B cell (primary cell): ENCODE measurements at regions not wholly inside any gene's neighbourhood (a gene's known extent, or its start where the extent isn't known, plus 50 kb on each side); places are given as distances from the start of the nearest gene placed in this dataset.

ENCODE experiments used
- ATAC-seq: fragments of 200-7000 bp; cut with Tn5 transposase; one replicate; pipeline ENCODE4 v1.10.0; 2021; ENCODE audit warnings: low read depth, mild to moderate bottlenecking, moderate number of reproducible peaks, moderate library complexity
- CTCF ChIA-PET: fragments of 350-600 bp; sonication (Branson Sonifier 250); formaldehyde crosslinking; loops from one replicate; lab custom pipeline; 2021; ENCODE audit warnings: antibody characterized with exemption, inconsistent platforms; lab: Charles Lee
- POLR2A ChIA-PET: fragments of 350-600 bp; sonication (Branson Sonifier 250); formaldehyde crosslinking; loops from one replicate; lab custom pipeline; 2021; ENCODE audit warnings: antibody characterized with exemption; lab: Charles Lee
- DNase-seq: peaks from one replicate; pipeline ENCODE4 v3.0.0; 2013
- H2AFZ ChIP-seq: 2 replicates; pipeline ENCODE4 v1.6.1; 2012; ENCODE audit warnings: mild to moderate bottlenecking, low read depth, low read length; ENCODE audit not compliant: insufficient read depth, poor library complexity, severe bottlenecking
- H3K27ac ChIP-seq, 2 donors: 1 replicate in 1 of 2; 2 replicates in 1 of 2; pipeline ENCODE4 v1.5.1; 2012 to 2013; ENCODE audit warnings: low read length in 2 of 2, mild to moderate bottlenecking in 2 of 2, moderate library complexity in 1 of 2
- H3K27me3 ChIP-seq, 4 experiments: fragments of 200-600 bp in 1 of 4; sonication (generic) in 1 of 4; replicated peaks in 1 of 4; 1 replicate in 2 of 4; 2 replicates in 2 of 4; pipeline versions ENCODE4 v1.6.1 to v1.7.0; 2013 to 2016; ENCODE audit warnings: low read length in 3 of 4, mild to moderate bottlenecking in 2 of 4, mixed read lengths in 1 of 4, moderate library complexity in 1 of 4; ENCODE audit not compliant: insufficient read depth in 4 of 4, control insufficient read depth in 3 of 4; ENCODE audit errors: control extremely low read depth in 1 of 4
- H3K36me3 ChIP-seq, 2 experiments: replicated peaks in 1 of 2; 1 replicate in 1 of 2; 2 replicates in 1 of 2; pipeline versions ENCODE4 v1.6.1 to v1.7.1; 2013; ENCODE audit warnings: low read length in 1 of 2; ENCODE audit not compliant: insufficient read depth in 2 of 2, control insufficient read depth in 1 of 2; ENCODE audit errors: control extremely low read depth in 1 of 2, extremely low read depth in 1 of 2
- H3K4me1 ChIP-seq, 2 donors: fragments of 200-600 bp in 1 of 2; sonication (generic) in 1 of 2; 1 replicate in 1 of 2; 2 replicates in 1 of 2; pipeline versions ENCODE4 v1.5.1 to v1.6.1; 2013 to 2017; ENCODE audit warnings: low read length in 2 of 2; ENCODE audit not compliant: control insufficient read depth in 2 of 2, insufficient read depth in 2 of 2
- H3K4me2 ChIP-seq: replicated peaks from 2 replicates; pipeline ENCODE3; 2012; ENCODE audit warnings: mild to moderate bottlenecking, low read depth, low read length; ENCODE audit not compliant: poor library complexity, severe bottlenecking
- H3K4me3 ChIP-seq, 5 experiments: fragments of 200-600 bp in 1 of 5; sonication (generic) in 1 of 5; 1 replicate in 3 of 5; 2 replicates in 2 of 5; pipeline versions ENCODE4 v1.5.1 to v1.7.0; 2011 to 2016; ENCODE audit warnings: low read length in 4 of 5, mild to moderate bottlenecking in 4 of 5, low read depth in 2 of 5, control low read depth in 1 of 5, moderate library complexity in 1 of 5; ENCODE audit not compliant: insufficient read depth in 1 of 5; ENCODE audit errors: control extremely low read depth in 1 of 5, extremely low read depth in 1 of 5
- H3K79me2 ChIP-seq: fragments of 200-600 bp; sonication (generic); one replicate; pipeline ENCODE4 v1.6.0; 2016; ENCODE audit warnings: low read length; ENCODE audit not compliant: control insufficient read depth, insufficient read depth
- H3K9ac ChIP-seq: fragments of 200-600 bp; sonication (generic); 2 replicates; pipeline ENCODE4 v1.6.1; 2017; ENCODE audit warnings: mild to moderate bottlenecking, low read length, moderate library complexity
- H3K9me3 ChIP-seq, 3 donors: one replicate each; pipeline versions ENCODE4 v1.6.1 to v1.7.1; 2013; ENCODE audit warnings: low read length in 2 of 3; ENCODE audit not compliant: control insufficient read depth in 2 of 3, insufficient read depth in 1 of 3; ENCODE audit errors: control extremely low read depth in 1 of 3
- H4K20me1 ChIP-seq: 2 replicates; pipeline ENCODE4 v1.6.0; 2012; ENCODE audit warnings: mild to moderate bottlenecking, low read length; ENCODE audit not compliant: insufficient read depth, control insufficient read depth, poor library complexity, severe bottlenecking
- H3K27ac Mint-ChIP-seq: one replicate; pipeline ENCODE4 v1.8.0; 2021; ENCODE audit warnings: mixed read lengths
- H3K27me3 Mint-ChIP-seq: one replicate; pipeline ENCODE4 v1.8.0; 2021; ENCODE audit warnings: mixed read lengths
- H3K4me1 Mint-ChIP-seq: one replicate; pipeline ENCODE4 v1.8.0; 2021; ENCODE audit warnings: mixed read lengths
- H3K4me3 Mint-ChIP-seq: one replicate; pipeline ENCODE4 v1.8.0; 2021; ENCODE audit warnings: mixed read lengths
- H3K9me3 Mint-ChIP-seq: one replicate; pipeline ENCODE4 v1.8.0; 2022; ENCODE audit warnings: mixed read lengths; ENCODE audit not compliant: insufficient read depth
- CTCF ChIP-seq: fragments of 200-600 bp; IDR thresholded peaks from one replicate; pipeline ENCODE4 v1.8.0; 2022; ENCODE audit warnings: antibody characterized with exemption, mild to moderate bottlenecking
- EZH2 ChIP-seq: IDR thresholded peaks from 2 replicates; pipeline ENCODE4 v1.6.1; 2012; ENCODE audit warnings: borderline replicate concordance, low read depth, mild to moderate bottlenecking, moderate library complexity, low read length; ENCODE audit not compliant: insufficient read depth, poor library complexity, severe bottlenecking
- WGBS: methylation state at CpG from one replicate; pipeline ENCODE4 v1.1.5; 2013; ENCODE audit warnings: missing lambda C conversion rate; ENCODE audit not compliant: insufficient coverage; 5-methylcytosine and 5-hydroxymethylcytosine counted together
- intact Hi-C: fragments of 100-400 bp; cut with micrococcal nuclease; formaldehyde crosslinking; loops from one replicate; pipeline ENCODE4 v1.10.0; 2022

- ChIA-PET POLR2A (no interaction called here), CTCF (no interaction called here)
- Histone ChIP-seq H2AFZ (no peak overlapping the region), H3K36me3 (no peaks in the 10 kb centered on the region), H3K27ac (no peak overlapping the region), H3K4me3 (no peak overlapping the region), H4K20me1 (no peaks in the 10 kb centered on the region), H3K9me3 (peaks cover 0 to 30% (median 0%) of the 10 kb centered on the region in 3 donors), H3K79me2 (no peaks in the 10 kb centered on the region), H3K27me3 (no peaks in the 10 kb centered on the region), H3K9ac (no peak overlapping the region), H3K4me2 (no peak overlapping the region), H3K4me1 (no peaks in the 10 kb centered on the region)
- Mint-ChIP-seq H3K27ac (no peak overlapping the region), H3K9me3 (no peaks in the 10 kb centered on the region), H3K4me3 (no peak overlapping the region), H3K4me1 (no peaks in the 10 kb centered on the region), H3K27me3 (no peaks in the 10 kb centered on the region)
- intact Hi-C loops: no loop called here
- no peak for ATAC-seq
- DNase-seq: no peak
- no CpG with 5 or more reads among the region's 2 CpGs for WGBS
- TF ChIP-seq CTCF: no peak
- TF ChIP-seq EZH2: no peak
Measured at GRCh38 chr10:131573707-131574106, 262.2 kb upstream of the TCERG1L start.

GRCh38 chr10:131574363-131574706 lies 262.8 kb upstream of the TCERG1L start:
- intact Hi-C loops: no loop called here
- 77% methylated on average over 7 of the region's 7 CpGs for WGBS

More at GRCh38 chr10:131574363-131574706, 262.8 kb upstream of the TCERG1L start:
- Histone ChIP-seq H3K27me3 (no peaks in the 10 kb centered on the region), H3K27ac (no peak overlapping the region), H3K4me1 (no peaks in the 10 kb centered on the region), H3K79me2 (no peaks in the 10 kb centered on the region), H3K9me3 (peaks cover 0 to 26% (median 0%) of the 10 kb centered on the region in 3 donors), H3K4me3 (no peak overlapping the region), H2AFZ (no peak overlapping the region), H4K20me1 (no peaks in the 10 kb centered on the region), H3K9ac (no peak overlapping the region), H3K36me3 (no peaks in the 10 kb centered on the region), H3K4me2 (no peak overlapping the region)
- POLR2A ChIA-PET: no interaction called here
- Mint-ChIP-seq H3K4me3 (no peak overlapping the region), H3K4me1 (no peaks in the 10 kb centered on the region), H3K27me3 (no peaks in the 10 kb centered on the region), H3K27ac (no peak overlapping the region), H3K9me3 (no peaks in the 10 kb centered on the region)
- no peak for TF ChIP-seq CTCF
- TF ChIP-seq EZH2: no peak
- ATAC-seq (no peak), DNase-seq (no peak)
- CTCF ChIA-PET: no interaction called here
